Endothelial cell of umbilical vein (primary cell): ENCODE measurements at regions not wholly inside any gene's neighbourhood (a gene's known extent, or its start where the extent isn't known, plus 50 kb on each side); places are given as distances from the start of the nearest gene placed in this dataset.

Experiments used
- BruUV-seq: library from RNA; stranded (reverse); fragments of 400-500 nt; replicated peaks from 2 replicates; lab custom pipeline; 2021; lab: Mats Ljungman, UMichigan
- CTCF ChIA-PET: fragments of 300-600, 350-600 bp; sonication (Branson Sonifier 250); formaldehyde crosslinking; loops from one replicate; lab custom pipeline; 2021; ENCODE audit warnings: antibody characterized with exemption, inconsistent platforms; lab: Charles Lee
- POLR2A ChIA-PET: fragments of 300-600, 350-600 bp; sonication (Branson Sonifier 250); formaldehyde crosslinking; loops from one replicate; lab custom pipeline; 2021; ENCODE audit warnings: antibody characterized with exemption, inconsistent platforms; lab: Charles Lee
- DNase-seq: peaks from one replicate; pipeline ENCODE4 v3.0.0-alpha.2; 2011; ENCODE audit warnings: low read depth, low spot score
- FAIRE-seq: peaks from 2 replicates; lab custom pipeline; 2011; peaks lifted over from hg19 to GRCh38; lab: Jason Lieb, UNC
- H2AFZ ChIP-seq: 2 replicates; pipeline ENCODE4 v1.6.0; 2012; ENCODE audit warnings: low read depth, low read length, control low read depth, inconsistent platforms
- H3K27ac ChIP-seq: 2 replicates; pipeline ENCODE4 v1.5.1; 2011; ENCODE audit warnings: low read depth, mild to moderate bottlenecking, control low read depth, low read length, moderate library complexity; ENCODE audit not compliant: insufficient read depth
- H3K27me3 ChIP-seq, 2 experiments: 2 replicates each; pipeline versions ENCODE4 v1.6.0 to v1.6.1; 2011; ENCODE audit warnings: low read length in 2 of 2, mixed read lengths in 1 of 2; ENCODE audit not compliant: control insufficient read depth in 2 of 2, insufficient read depth in 2 of 2
- H3K36me3 ChIP-seq, 2 experiments: 2 replicates in 1 of 2; 3 replicates in 1 of 2; pipeline ENCODE4 v1.5.1; 2011; ENCODE audit warnings: low read length in 2 of 2, mild to moderate bottlenecking in 1 of 2, moderate library complexity in 1 of 2; ENCODE audit not compliant: control insufficient read depth in 2 of 2, insufficient read depth in 2 of 2; ENCODE audit errors: extremely low read depth in 1 of 2
- H3K4me1 ChIP-seq: 3 replicates; pipeline ENCODE4 v1.5.1; 2011; ENCODE audit warnings: mild to moderate bottlenecking, low read length; ENCODE audit not compliant: control insufficient read depth, insufficient read depth; ENCODE audit errors: extremely low read depth
- H3K4me2 ChIP-seq: 2 replicates; pipeline ENCODE4 v1.6.1; 2011; ENCODE audit warnings: low read length, control low read depth, mixed read lengths; ENCODE audit not compliant: insufficient read depth
- H3K4me3 ChIP-seq, 3 experiments: fragments of 200-600 bp in 1 of 3; sonication (generic), shearing (Covaris generic) in 1 of 3; replicated peaks in 1 of 3; 2 replicates each; pipeline ENCODE4 v1.5.1; 2011 to 2016; ENCODE audit warnings: control low read depth in 3 of 3, low read length in 3 of 3, mild to moderate bottlenecking in 2 of 3, inconsistent platforms in 1 of 3, low read depth in 1 of 3, moderate library complexity in 1 of 3; ENCODE audit not compliant: insufficient read depth in 1 of 3
- H3K79me2 ChIP-seq: 2 replicates; pipeline ENCODE4 v1.6.0; 2012; ENCODE audit warnings: low read length, inconsistent platforms; ENCODE audit not compliant: control insufficient read depth, insufficient read depth
- H3K9ac ChIP-seq: replicated peaks from 2 replicates; pipeline ENCODE3; 2011; ENCODE audit warnings: low read length, control low read depth; ENCODE audit not compliant: insufficient read depth; ENCODE audit errors: extremely low read depth
- H3K9me1 ChIP-seq: replicated peaks from 3 replicates; pipeline ENCODE4 v1.6.0; 2011; ENCODE audit warnings: mild to moderate bottlenecking, low read length; ENCODE audit not compliant: control insufficient read depth, insufficient read depth; ENCODE audit errors: extremely low read depth
- H3K9me3 ChIP-seq: replicated peaks from 2 replicates; pipeline ENCODE4 v1.5.1; 2012; ENCODE audit warnings: low read length, inconsistent platforms; ENCODE audit not compliant: control insufficient read depth, insufficient read depth
- H4K20me1 ChIP-seq: replicated peaks from 2 replicates; pipeline ENCODE3; 2011; ENCODE audit warnings: mild to moderate bottlenecking, low read length; ENCODE audit not compliant: control insufficient read depth, insufficient read depth; ENCODE audit errors: extremely low read depth
- CTCF ChIP-seq, 2 donors: IDR thresholded peaks; 1 replicate in 1 of 2; 2 replicates in 1 of 2; pipeline ENCODE4 v1.5.1; 2011; ENCODE audit warnings: low read length in 2 of 2, mild to moderate bottlenecking in 2 of 2, moderate library complexity in 2 of 2, control low read depth in 1 of 2, inconsistent platforms in 1 of 2, low read depth in 1 of 2; ENCODE audit not compliant: insufficient read depth in 1 of 2; ENCODE audit errors: extremely low read depth in 1 of 2
- EZH2 ChIP-seq: IDR thresholded peaks from 2 replicates; pipeline ENCODE4 v1.6.1; 2012; ENCODE audit warnings: borderline replicate concordance, low read depth, mild to moderate bottlenecking, moderate library complexity, low read length, inconsistent platforms; ENCODE audit not compliant: severe bottlenecking
- FOS ChIP-seq: IDR thresholded peaks from 2 replicates; pipeline ENCODE4 v1.6.1; 2011; ENCODE audit warnings: mild to moderate bottlenecking, low read length, moderate library complexity, borderline replicate concordance; ENCODE audit not compliant: insufficient read depth
- GATA2 ChIP-seq: IDR thresholded peaks from 2 replicates; pipeline ENCODE4 v1.7.0; 2011; ENCODE audit warnings: low read depth, mild to moderate bottlenecking, moderate library complexity, mixed read lengths, low read length; ENCODE audit not compliant: insufficient read length, insufficient read depth
- JUN ChIP-seq: IDR thresholded peaks from 2 replicates; pipeline ENCODE4 v1.6.1; 2011; ENCODE audit warnings: borderline replicate concordance, low read depth; ENCODE audit not compliant: insufficient read length, insufficient read depth
- MAX ChIP-seq: IDR thresholded peaks from 2 replicates; pipeline ENCODE4 v1.6.1; 2011; ENCODE audit not compliant: insufficient read depth, insufficient read length
- MYC ChIP-seq: IDR thresholded peaks from one replicate; pipeline ENCODE4 v1.6.1; 2011; ENCODE audit warnings: mild to moderate bottlenecking, low read depth, low read length
- POLR2A ChIP-seq: IDR thresholded peaks from 2 replicates; pipeline ENCODE4 v1.6.1; 2012; ENCODE audit warnings: low read depth, mild to moderate bottlenecking, control low read depth, low read length
- POLR2AphosphoS5 ChIP-seq: IDR thresholded peaks from 2 replicates; pipeline ENCODE4 v1.6.1; 2012; ENCODE audit warnings: low read depth, mild to moderate bottlenecking, control low read depth, low read length, moderate library complexity; ENCODE audit not compliant: insufficient read depth
- dilution Hi-C: fragments of 300-500 bp; cut with MboI; formaldehyde crosslinking; loops from one replicate; pipeline ENCODE4 v1.15.0; 2019; ENCODE audit warnings: low sequenced_read_pairs; ENCODE audit not compliant: extremely low pct_ligation_motif_present
- intact Hi-C: fragments of 100-400 bp; cut with micrococcal nuclease; formaldehyde crosslinking; loops from one replicate; pipeline ENCODE4 v1.10.0; 2022

- dilution Hi-C loops (no loop called here), intact Hi-C loops (no loop called here)
- no peak overlapping the region for H3K9ac ChIP-seq
- no peak overlapping the region for H3K4me2 ChIP-seq
- ChIA-PET CTCF (no interaction called here), POLR2A (no interaction called here)
- no TSS peak for BruUV-seq
- no peaks in the 10 kb centered on the region for H3K4me1 ChIP-seq
- H3K4me3 ChIP-seq: no peak overlapping the region
- FAIRE-seq (no peak), DNase-seq (no peak)
- H3K9me3 ChIP-seq: no peaks in the 10 kb centered on the region
- H3K9me1 ChIP-seq: no peaks in the 10 kb centered on the region
- H3K27me3 ChIP-seq: no peaks in the 10 kb centered on the region
- H3K36me3 ChIP-seq: no peaks in the 10 kb centered on the region
- H2AFZ ChIP-seq: no peak overlapping the region
- H3K79me2 ChIP-seq: no peaks in the 10 kb centered on the region
- no peaks in the 10 kb centered on the region for H4K20me1 ChIP-seq
- no peak overlapping the region for H3K27ac ChIP-seq
- no peak for TF ChIP-seq GATA2
- TF ChIP-seq MAX: no peak
- TF ChIP-seq EZH2: no peak
- TF ChIP-seq FOS: no peak
- no peak for TF ChIP-seq CTCF (IDR thresholded peaks at IDR 0.05; ENCODE audit: extremely low read depth in 1 of 2, insufficient read depth in 1 of 2, low read depth in 1 of 2, low read length in 2 of 2)
- TF ChIP-seq JUN: no peak
- TF ChIP-seq MYC: no peak
- no peak for TF ChIP-seq POLR2AphosphoS5
- no peak for TF ChIP-seq POLR2A
Observed at GRCh38 chr10:44066527-44067255, 318.2 kb downstream of the CXCL12 start.
